ENCODE measurements at regions not wholly inside any gene's neighbourhood (a gene's known extent, or its start where the extent isn't known, plus 50 kb on each side); places are given as distances from the start of the nearest gene placed in this dataset.

DNA sequence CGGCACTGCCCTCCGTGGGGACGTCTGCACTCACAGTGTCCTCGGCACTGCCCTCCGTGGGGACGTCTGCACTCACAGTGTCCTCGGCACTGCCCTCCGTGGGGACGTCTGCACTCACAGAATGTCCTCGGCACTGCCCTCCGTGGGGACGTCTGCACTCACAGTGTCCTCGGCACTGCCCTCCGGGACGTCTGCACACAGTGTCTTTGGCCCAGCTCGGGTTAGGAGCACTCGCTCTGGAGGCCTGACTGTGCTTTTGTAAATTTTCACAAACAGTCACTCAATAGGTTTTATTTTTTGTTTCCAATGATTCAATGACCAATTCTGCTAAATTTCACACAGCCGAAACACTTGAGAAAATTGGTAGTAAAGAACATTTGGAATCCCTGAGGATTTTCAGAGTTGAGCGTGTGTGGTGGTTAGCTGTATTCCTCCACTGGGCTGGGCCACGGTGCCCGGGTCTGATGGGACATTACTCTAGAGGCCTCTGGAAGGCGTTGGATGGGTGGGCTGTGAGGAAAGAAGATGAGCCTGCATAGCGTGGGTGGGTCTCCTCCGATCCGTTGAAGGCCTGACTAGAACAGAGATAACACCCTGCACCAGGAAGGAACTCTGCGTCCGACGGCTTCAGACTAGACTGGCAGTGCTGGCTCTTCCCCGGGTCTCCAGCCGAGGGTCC, 134.8 kb downstream of the RTP5 start:
- TF ChIP-seq, protein P1, sequence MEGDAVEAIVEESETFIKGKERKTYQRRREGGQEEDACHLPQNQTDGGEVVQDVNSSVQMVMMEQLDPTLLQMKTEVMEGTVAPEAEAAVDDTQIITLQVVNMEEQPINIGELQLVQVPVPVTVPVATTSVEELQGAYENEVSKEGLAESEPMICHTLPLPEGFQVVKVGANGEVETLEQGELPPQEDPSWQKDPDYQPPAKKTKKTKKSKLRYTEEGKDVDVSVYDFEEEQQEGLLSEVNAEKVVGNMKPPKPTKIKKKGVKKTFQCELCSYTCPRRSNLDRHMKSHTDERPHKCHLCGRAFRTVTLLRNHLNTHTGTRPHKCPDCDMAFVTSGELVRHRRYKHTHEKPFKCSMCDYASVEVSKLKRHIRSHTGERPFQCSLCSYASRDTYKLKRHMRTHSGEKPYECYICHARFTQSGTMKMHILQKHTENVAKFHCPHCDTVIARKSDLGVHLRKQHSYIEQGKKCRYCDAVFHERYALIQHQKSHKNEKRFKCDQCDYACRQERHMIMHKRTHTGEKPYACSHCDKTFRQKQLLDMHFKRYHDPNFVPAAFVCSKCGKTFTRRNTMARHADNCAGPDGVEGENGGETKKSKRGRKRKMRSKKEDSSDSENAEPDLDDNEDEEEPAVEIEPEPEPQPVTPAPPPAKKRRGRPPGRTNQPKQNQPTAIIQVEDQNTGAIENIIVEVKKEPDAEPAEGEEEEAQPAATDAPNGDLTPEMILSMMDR (IDR thresholded peaks at IDR 0.05; ENCODE audit: insufficient read depth, low read length, poor library complexity, severe bottlenecking) = no peak
- TF ChIP-seq EZH2phosphoT487 (conservative IDR thresholded peaks at IDR 0.05; ENCODE audit: low read length) = no peak

Data from SU-DHL-6 (cell line).